ENCODE measurements at regions not wholly inside any gene's neighbourhood (a gene's known extent, or its start where the extent isn't known, plus 50 kb on each side); places are given as distances from the start of the nearest gene placed in this dataset.
"Not testable (repeated sequence)": the region's sequence is repeated elsewhere in the genome, so short reads cannot be mapped to it uniquely, and the experiment has no call there.

GRCh38 chr10:33489501-33490176 is 155.2 kb upstream of the NRP1 start:
- DNase-seq = no peak

- no peak for DNase-seq
These were observed 152.7 kb upstream of the NRP1 start for GRCh38 chr10:33487014-33487776.

GRCh38 chr10:33485276-33485675 is 150.8 kb upstream of the NRP1 start:
- no peak for DNase-seq

GRCh38 chr10:33484787-33485186 is 150.3 kb upstream of the NRP1 start:
- no peak for DNase-seq

DNA sequence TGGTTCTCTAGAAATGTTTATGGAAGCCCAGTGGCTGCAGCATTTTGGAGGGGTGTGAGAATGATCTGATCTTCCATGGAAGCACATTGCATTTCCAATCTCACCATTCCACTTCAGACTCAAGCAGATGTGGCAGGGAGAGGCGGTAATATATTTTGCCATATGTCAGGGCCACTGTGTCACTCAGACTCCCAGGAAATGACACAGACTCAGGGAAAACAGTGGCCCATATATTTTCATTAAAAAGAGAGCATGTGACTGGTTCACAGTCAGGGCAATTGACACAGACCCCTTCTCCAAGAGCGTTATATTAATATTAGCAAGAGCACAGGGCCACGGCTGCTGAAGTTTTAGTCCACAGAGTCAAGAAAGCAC is 149.3 kb upstream of the NRP1 start:
- DNase-seq = no peak

DNA sequence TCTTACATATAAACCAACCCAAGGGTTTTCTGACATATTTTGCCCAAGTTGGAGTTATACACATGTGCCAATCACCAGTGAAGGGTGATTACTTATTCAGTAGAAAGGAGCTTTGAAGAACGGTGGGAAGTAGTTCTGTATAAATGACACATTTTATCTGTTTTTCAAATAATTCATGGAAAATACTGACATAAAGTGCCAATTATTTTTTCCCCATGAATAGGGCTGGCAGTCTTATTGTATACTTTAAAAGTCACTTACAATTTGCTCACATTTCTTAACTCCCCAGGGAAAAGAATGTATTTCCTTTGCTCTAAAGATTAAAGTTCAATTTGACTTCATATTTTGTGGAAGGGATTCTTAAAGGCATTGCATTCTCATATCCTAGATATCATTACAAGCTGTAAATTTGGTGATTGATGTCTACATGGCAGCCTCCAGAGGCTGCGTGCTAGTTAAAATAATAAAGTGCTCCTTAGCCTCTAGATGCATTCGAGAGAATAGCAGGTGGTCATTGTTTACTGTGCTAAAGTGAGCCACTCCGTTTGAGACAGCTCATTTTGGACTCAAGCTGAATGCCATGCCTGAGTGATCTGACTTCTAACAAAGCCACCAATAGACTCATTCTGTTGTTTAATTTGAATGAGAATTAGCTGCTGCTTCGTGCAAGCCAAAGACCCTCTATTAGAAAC is 148.8 kb upstream of the NRP1 start:
- DNase-seq = no peak

- DNase-seq = no peak
These were observed 148.0 kb upstream of the NRP1 start for GRCh38 chr10:33482486-33482885.

DNA sequence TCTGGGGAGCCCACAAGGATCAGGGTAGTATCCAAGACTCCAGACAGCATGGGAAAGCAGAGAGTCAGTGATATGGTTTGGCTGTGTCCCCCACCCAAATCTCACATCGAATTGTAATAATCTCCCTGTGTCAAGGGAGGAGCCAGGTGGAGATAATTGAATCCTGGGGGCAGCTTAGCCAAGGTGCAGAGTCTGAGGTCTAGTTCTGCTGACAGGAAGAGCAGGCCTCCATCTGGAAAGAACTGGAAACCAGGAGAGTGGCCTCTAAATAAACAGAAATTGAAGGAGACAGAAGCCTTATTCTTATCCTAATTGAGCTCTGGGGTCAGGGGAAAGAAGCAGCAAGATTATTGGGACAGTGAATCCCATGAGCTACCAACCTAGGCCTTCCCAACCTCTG is 146.7 kb upstream of the NRP1 start:
- DNase-seq = no peak

DNA sequence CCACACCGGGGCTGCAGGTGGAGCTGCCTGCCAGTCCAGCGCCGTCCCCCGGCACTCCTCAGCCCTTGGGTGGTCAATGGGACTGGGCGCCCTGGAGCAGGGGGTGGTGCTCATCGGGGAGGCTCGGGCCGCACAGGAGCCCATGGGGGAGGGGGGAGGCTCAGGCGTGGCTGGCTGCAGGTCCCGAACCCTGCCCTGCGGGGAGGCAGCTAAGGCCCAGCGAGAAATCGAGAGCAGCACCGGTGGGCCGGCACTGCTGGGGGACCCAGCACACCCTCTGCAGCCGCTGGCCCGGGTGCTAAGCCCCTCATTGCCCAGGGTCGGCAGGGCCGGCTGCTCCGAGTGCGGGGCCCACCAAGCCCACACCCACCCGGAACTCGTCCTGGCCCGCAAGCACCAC is 145.9 kb upstream of the NRP1 start:
- DNase-seq = not testable (repeated sequence)

GRCh38 chr10:33478675-33479125 is 144.2 kb upstream of the NRP1 start:
- DNase-seq = no peak

DNA sequence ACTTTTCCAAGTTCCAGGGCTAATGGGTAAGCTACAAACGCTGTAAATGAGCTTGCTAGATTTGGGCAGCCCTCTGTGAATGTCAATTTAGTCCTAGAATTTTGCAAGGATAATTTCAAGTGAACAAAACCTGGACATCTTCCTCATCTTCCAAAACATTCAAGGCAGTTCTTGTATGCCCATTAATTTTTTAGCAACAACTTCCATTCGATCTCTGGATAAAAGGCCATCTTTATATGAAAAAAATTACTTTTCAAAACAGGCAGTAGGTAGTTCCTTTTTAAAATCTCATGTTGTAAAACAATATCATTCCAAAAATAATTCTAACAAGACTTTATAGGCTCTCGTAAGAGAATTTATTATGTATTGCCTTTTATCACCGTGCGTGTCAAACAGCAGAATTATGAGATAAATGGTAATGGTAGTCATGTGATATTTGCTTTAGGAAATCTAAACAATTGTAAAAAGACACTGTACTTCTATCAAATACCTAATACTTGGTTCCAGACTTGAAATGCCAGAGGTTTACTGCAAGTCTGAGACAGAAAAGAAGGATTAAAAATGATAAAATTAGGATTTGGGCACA is 143.7 kb upstream of the NRP1 start:
- no peak for DNase-seq

DNA sequence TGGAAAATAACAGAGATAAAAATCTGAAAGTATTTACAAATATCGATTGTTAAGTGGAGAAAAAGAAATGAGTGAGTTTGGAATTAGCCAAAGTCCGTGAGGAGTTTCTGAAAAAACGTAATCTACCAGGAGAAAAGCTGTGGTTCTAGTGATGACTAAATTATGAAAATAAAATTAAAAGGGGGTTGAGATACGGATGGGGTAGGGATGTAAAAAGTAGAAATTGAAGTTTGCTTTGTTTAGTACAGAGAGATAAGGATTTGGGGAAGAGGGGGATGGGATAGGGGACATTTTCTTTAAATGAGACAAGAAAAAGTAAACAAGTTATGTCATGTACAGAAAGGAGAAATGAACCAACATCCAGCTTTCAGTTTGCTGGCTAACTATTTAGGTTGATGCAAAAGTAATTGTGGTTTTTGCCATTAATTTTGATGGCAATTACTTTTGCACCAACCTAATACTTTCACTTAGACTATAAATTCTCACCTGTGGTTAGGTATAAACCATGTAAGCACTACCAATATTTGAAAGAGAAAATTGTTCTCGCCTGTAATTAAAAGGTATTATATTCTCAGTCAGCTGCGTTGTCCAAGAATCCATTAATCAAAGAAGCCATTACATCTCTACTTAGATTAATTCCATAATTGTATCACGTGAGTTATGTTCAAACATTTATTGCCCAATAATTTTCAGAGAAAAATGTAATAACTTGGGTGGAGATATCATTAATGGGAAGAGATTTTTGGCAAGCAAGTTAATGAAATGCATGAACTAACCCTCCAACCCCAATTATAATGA is 143.0 kb upstream of the NRP1 start:
- no peak for DNase-seq

GRCh38 chr10:33476757-33477273 is 142.3 kb upstream of the NRP1 start:
- no peak for DNase-seq

DNA sequence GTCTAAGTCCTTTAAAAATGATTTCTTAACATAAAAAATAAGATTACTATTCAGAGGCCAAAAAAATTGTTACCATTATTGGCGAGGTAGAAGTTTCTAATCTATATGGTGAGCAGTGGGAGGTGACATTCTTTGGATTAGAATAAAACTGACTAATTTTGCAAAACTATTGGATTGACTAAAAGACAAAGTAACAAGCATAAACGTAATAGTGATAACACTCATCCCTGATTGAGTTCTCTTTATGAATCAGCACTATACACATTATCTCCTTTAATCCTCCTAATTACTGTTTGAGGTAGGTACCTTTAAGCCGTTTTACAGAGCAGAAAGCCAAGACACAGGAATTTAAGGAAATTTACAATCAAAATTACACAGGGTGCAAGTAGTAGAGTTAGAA is 139.2 kb upstream of the NRP1 start:
- DNase-seq = no peak

- DNase-seq = not testable (repeated sequence)
These were observed 133.5 kb upstream of the NRP1 start for GRCh38 chr10:33468006-33468405.

DNA sequence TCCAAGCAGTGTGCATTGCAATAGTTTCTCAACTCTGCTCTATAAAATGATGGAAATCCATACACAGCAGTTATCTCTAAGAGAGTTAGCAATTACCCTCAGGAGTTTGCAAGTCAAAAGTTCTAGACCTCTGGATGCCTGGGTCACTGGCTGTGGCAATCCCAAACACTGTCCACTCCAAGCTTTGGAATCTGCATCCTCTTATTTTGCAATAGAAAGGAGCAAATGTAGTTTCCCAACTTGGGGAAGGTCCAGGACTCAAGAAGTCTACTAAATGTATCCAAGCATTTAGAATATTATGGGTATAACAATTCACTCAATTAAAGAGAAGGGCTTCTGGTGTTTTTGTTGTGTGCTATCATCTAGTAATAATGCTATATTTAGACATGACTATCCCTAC is 131.3 kb upstream of the NRP1 start:
- no peak for DNase-seq

- DNase-seq = no peak
These were observed 128.5 kb upstream of the NRP1 start for GRCh38 chr10:33463011-33463410.

GRCh38 chr10:33461295-33461640 is 126.8 kb upstream of the NRP1 start:
- no peak for DNase-seq

DNA sequence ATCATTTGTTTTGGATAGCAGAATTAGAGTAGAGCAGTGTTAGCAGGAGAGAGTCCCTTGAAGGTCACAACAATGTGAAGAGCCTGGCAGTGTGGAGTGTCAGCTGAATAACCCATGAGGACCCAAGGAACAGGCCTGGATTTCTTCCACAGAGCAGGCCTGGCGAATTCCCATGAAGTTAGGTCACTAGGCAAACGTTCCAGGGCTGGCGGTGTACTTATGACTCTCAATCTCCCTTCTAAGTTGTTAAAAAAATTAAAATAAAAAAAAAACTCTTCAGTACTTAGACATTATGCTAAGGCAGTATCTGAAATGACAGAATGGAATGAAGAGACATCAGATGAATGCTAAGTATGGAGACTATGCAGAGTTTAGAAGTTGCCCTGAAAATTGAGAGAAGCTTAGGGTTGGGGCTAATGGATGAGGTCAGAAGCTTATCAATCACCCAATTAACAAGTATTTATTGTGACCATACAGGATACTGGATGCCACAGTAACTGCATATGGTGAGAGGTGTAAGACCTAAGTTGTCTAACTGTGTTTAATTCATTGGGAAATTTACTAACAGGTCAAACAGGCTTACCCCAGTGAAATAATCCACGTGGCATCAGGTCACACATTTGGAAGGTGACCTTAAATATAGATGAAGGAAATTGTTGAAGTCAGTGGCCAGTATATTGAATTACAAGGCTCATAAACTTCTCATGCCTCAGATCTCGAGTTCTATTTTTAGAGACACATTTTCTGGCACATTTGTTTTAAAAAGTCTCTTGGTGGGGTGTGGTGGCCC is 126.2 kb upstream of the NRP1 start:
- no peak for DNase-seq

DNA sequence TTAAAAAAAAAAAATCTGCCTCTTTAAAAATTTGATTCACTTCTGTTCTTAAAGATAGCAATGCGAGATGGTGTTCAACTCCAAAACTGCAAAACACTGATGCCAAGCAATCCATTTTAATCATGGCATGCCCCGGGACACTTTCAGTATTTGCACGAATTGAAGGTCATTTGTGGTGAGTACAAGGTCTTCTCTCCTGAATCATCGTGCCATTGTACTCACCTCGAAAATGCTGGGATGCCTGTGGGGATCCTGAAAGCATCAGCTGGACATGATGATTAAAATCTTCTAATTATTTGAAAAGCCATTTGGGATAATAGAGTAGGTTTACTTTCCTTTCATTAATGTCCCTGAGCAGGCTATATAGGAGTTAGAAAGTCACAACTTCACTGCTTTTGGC is 125.1 kb upstream of the NRP1 start:
- no peak for DNase-seq

GRCh38 chr10:33455029-33455428 is 120.6 kb upstream of the NRP1 start:
- DNase-seq = no peak

DNA sequence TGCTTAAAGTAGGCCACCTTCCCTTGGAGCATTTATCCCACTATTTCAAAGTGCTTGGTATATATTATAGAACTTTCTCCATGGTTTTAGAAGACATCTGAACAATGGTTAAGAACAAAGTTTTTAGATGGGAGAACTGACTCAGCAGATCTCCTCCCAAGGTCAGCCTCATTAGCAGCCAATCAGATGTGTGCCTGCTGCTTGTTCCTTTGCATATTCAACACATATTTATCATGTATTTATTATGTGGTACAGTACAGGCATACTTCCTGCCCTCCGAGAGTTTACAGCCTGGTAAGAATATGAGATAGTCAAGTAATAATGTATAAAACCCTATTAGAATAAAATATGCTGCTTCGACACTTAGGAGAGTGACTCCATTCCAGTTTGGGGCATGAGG is 120.1 kb upstream of the NRP1 start:
- no peak for DNase-seq

Measured in central memory CD4-positive, alpha-beta T cell (primary cell).